ENCODE measurements at regions not wholly inside any gene's neighbourhood (a gene's known extent, or its start where the extent isn't known, plus 50 kb on each side); places are given as distances from the start of the nearest gene placed in this dataset.
"Not testable (repeated sequence)": the region's sequence is repeated elsewhere in the genome, so short reads cannot be mapped to it uniquely, and the experiment has no call there.

DNA sequence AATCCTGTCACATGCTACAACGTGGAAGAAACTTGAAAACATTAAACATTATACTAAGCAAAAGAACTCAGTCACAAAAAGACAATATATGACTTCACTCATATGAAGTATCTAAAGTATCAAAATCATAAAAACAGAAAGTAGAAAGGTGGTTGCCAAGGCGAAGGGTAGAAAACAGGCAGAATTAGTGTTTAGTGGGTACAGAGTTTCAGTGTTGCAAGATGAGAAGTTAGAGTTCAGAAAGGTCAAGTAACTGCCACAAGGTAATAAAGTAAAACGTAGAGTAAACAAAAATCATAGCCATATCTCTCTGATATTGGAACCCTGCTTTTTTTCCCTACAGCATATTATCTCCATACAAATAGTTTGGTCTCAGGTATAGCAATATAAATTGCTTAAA lies 223.8 kb upstream of the FSCB start:
- H2AFZ ChIP-seq (ENCODE audit: low read depth, low read length), result no peak overlapping the region
- no peak overlapping the region for H3K4me2 ChIP-seq (ENCODE audit: low read length)
- no peak overlapping the region for H3K27ac ChIP-seq (ENCODE audit: low read length)
- no peaks in the 10 kb centered on the region for H3K9me3 ChIP-seq (ENCODE audit: insufficient read depth, low read length)
- no peak overlapping the region for H3K9ac ChIP-seq (ENCODE audit: low read length)
- H3K79me2 ChIP-seq (ENCODE audit: low read length), result no peaks in the 10 kb centered on the region
- no peaks in the 10 kb centered on the region for H4K20me1 ChIP-seq (ENCODE audit: insufficient read depth, low read length)
- H3K36me3 ChIP-seq (replicated peaks; ENCODE audit: low read depth, low read length), result no peaks in the 10 kb centered on the region
- no peaks in the 10 kb centered on the region for H3K4me1 ChIP-seq (ENCODE audit: low read length)
- no peak overlapping the region for H3K4me3 ChIP-seq (ENCODE audit: low read length)
- TF ChIP-seq, protein P1, sequence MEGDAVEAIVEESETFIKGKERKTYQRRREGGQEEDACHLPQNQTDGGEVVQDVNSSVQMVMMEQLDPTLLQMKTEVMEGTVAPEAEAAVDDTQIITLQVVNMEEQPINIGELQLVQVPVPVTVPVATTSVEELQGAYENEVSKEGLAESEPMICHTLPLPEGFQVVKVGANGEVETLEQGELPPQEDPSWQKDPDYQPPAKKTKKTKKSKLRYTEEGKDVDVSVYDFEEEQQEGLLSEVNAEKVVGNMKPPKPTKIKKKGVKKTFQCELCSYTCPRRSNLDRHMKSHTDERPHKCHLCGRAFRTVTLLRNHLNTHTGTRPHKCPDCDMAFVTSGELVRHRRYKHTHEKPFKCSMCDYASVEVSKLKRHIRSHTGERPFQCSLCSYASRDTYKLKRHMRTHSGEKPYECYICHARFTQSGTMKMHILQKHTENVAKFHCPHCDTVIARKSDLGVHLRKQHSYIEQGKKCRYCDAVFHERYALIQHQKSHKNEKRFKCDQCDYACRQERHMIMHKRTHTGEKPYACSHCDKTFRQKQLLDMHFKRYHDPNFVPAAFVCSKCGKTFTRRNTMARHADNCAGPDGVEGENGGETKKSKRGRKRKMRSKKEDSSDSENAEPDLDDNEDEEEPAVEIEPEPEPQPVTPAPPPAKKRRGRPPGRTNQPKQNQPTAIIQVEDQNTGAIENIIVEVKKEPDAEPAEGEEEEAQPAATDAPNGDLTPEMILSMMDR (IDR thresholded peaks at IDR 0.05; ENCODE audit: low read depth, low read length), result no peak
- no peak for TF ChIP-seq EZH2phosphoT487 (IDR thresholded peaks at IDR 0.05; ENCODE audit: low read depth)
- H3K27me3 ChIP-seq (ENCODE audit: low read depth, low read length), result no peaks in the 10 kb centered on the region

- not testable (repeated sequence) for H3K27ac ChIP-seq (ENCODE audit: low read length); H3K27me3 ChIP-seq (ENCODE audit: low read depth, low read length); H4K20me1 ChIP-seq (ENCODE audit: insufficient read depth, low read length); H3K4me1 ChIP-seq (ENCODE audit: low read length); H3K79me2 ChIP-seq (ENCODE audit: low read length); H3K9ac ChIP-seq (ENCODE audit: low read length); H3K4me2 ChIP-seq (ENCODE audit: low read length); H2AFZ ChIP-seq (ENCODE audit: low read depth, low read length); H3K9me3 ChIP-seq (ENCODE audit: insufficient read depth, low read length); H3K36me3 ChIP-seq (replicated peaks; ENCODE audit: low read depth, low read length); H3K4me3 ChIP-seq (ENCODE audit: low read length)
Measured at GRCh38 chr14:44721395-44721794, 214.3 kb upstream of the FSCB start.

DNA sequence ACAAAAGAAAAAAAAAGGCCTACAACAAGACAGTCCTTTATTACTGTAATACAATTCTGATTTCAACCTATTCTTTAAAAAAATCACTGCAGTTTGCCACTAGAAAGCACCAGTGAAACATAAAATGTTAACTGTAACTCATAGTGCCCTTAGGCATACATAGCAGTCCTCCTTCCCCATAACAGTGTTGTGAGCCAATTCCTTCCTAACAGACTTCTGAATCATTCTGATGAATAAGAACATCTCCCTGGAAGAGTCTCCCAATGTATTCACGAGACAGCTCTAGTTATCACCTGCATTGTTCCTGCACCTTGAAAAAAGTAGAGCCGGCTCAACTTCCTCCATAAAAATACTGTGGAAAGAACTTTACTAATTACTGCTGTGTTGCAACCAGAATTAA lies 213.6 kb upstream of the FSCB start:
- Histone ChIP-seq H3K27me3 (ENCODE audit: low read depth, low read length) (no peaks in the 10 kb centered on the region), H3K79me2 (ENCODE audit: low read length) (no peaks in the 10 kb centered on the region), H3K4me1 (ENCODE audit: low read length) (no peaks in the 10 kb centered on the region), H3K27ac (ENCODE audit: low read length) (no peak overlapping the region), H3K36me3 (replicated peaks; ENCODE audit: low read depth, low read length) (no peaks in the 10 kb centered on the region), H3K4me2 (ENCODE audit: low read length) (no peak overlapping the region), H2AFZ (ENCODE audit: low read depth, low read length) (no peak overlapping the region), H3K9me3 (ENCODE audit: insufficient read depth, low read length) (no peaks in the 10 kb centered on the region), H3K9ac (ENCODE audit: low read length) (no peak overlapping the region), H4K20me1 (ENCODE audit: insufficient read depth, low read length) (no peaks in the 10 kb centered on the region), H3K4me3 (ENCODE audit: low read length) (no peak overlapping the region)
- no peak for TF ChIP-seq EZH2phosphoT487 (IDR thresholded peaks at IDR 0.05; ENCODE audit: low read depth)
- TF ChIP-seq, protein P1 (IDR thresholded peaks at IDR 0.05; ENCODE audit: low read depth, low read length), result no peak

DNA sequence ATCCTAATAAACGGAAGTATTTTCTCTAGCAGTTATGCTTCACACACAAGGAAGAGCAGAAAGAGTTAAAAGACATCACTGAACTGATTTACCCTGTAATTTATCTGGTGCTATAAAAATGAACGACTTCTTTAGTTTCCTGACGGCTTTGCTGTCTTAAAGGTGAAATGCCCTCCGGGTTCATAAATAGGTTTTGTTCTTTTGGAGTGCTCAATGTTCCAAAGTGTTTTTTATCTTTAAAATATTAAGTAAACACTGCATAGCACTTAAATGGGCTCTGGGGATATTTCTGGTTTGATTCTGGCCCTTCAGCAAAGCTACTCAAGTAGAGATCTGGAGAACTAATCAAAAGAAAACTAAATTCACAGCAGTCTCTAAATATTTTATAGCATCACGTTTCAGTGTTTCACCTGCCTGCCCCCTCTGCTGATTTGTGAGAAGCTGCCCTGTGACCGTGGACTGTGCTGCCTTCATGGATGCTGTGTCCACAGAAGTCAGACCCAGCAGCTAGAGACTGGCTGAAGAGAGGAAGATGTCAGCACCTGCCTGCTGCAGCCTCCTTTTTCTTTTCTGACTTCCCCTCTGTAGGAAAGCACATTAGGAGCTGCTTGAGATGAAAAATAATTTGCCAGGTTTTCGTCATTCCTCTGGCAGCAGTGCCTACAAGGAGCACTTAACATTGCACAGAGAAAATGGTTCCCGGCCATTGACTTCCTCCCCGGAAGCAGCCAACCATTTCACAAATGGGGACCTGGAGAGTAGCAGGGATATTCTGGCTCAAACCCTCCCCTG lies 205.1 kb upstream of the FSCB start:
- H3K4me2 ChIP-seq (ENCODE audit: low read length), result no peak overlapping the region
- H3K27me3 ChIP-seq (ENCODE audit: low read depth, low read length), result no peaks in the 10 kb centered on the region
- H3K36me3 ChIP-seq (replicated peaks; ENCODE audit: low read depth, low read length), result no peaks in the 10 kb centered on the region
- H3K4me1 ChIP-seq (ENCODE audit: low read length), result no peaks in the 10 kb centered on the region
- no peaks in the 10 kb centered on the region for H4K20me1 ChIP-seq (ENCODE audit: insufficient read depth, low read length)
- no peak overlapping the region for H3K27ac ChIP-seq (ENCODE audit: low read length)
- TF ChIP-seq, protein P1 (IDR thresholded peaks at IDR 0.05; ENCODE audit: low read depth, low read length), result no peak
- no peak for TF ChIP-seq EZH2phosphoT487 (IDR thresholded peaks at IDR 0.05; ENCODE audit: low read depth)
- no peak overlapping the region for H3K4me3 ChIP-seq (ENCODE audit: low read length)
- H3K79me2 ChIP-seq (ENCODE audit: low read length), result no peaks in the 10 kb centered on the region
- H3K9me3 ChIP-seq (ENCODE audit: insufficient read depth, low read length), result no peaks in the 10 kb centered on the region
- H3K9ac ChIP-seq (ENCODE audit: low read length), result no peak overlapping the region
- no peak overlapping the region for H2AFZ ChIP-seq (ENCODE audit: low read depth, low read length)
